Left lung (tissue), 4 donors: ENCODE measurements at regions not wholly inside any gene's neighbourhood (a gene's known extent, or its start where the extent isn't known, plus 50 kb on each side); places are given as distances from the start of the nearest gene placed in this dataset.
"Not testable (repeated sequence)": the region's sequence is repeated elsewhere in the genome, so short reads cannot be mapped to it uniquely, and the experiment has no call there.

Source experiments
- ATAC-seq: fragments of 200-7000 bp; cut with Tn5 transposase; one replicate; pipeline ENCODE4 v1.9.1; 2020; ENCODE audit warnings: moderate library complexity
- DNase-seq, 4 donors: peaks; one replicate each; pipeline ENCODE4 v3.0.0-alpha.2; 2013 to 2020
- H3K27ac ChIP-seq, 2 donors: fragments of 200-600 bp; sonication (generic) in 1 of 2; one replicate each; pipeline versions ENCODE4 v1.5.0 to v1.8.0; 2020 to 2021
- H3K27me3 ChIP-seq, 2 donors: fragments of 200-600 bp; sonication (generic) in 1 of 2; one replicate each; pipeline versions ENCODE4 v1.5.0 to v1.8.0; 2020 to 2021
- H3K36me3 ChIP-seq, 2 donors: fragments of 200-600 bp; sonication (generic) in 1 of 2; one replicate each; pipeline versions ENCODE4 v1.5.0 to v1.8.0; 2020 to 2021
- H3K4me1 ChIP-seq, 2 donors: fragments of 200-600 bp; one replicate each; pipeline ENCODE4 v1.8.0; 2021
- H3K4me3 ChIP-seq, 2 donors: fragments of 200-600 bp; sonication (generic) in 1 of 2; one replicate each; pipeline versions ENCODE4 v1.5.0 to v1.8.0; 2020 to 2021; ENCODE audit warnings: mild to moderate bottlenecking in 1 of 2
- H3K9me3 ChIP-seq, 2 donors: fragments of 200-600 bp; sonication (generic) in 1 of 2; one replicate each; pipeline versions ENCODE4 v1.5.0 to v1.8.0; 2020 to 2021
- CTCF ChIP-seq, 2 donors: fragments of 200-600 bp; sonication (generic) in 1 of 2; IDR thresholded peaks; one replicate each; pipeline versions ENCODE4 v1.5.0 to v1.8.0; 2021; ENCODE audit warnings: antibody characterized with exemption in 2 of 2
- intact Hi-C, 2 donors: fragments of 100-400 bp; cut with DNase I; formaldehyde crosslinking; loops; one replicate each; pipeline versions ENCODE4 v1.11.2 to v1.14.2; 2022
- donor health status: DM: no; HTN: yes; CAD: no.
- donor health status: DM: no; HTN: no; CAD: no.

- ATAC-seq, H3K36me3 ChIP-seq, H3K4me3 ChIP-seq, H3K4me1 ChIP-seq, DNase-seq, H3K27ac ChIP-seq, H3K27me3 ChIP-seq, intact Hi-C loops, H3K9me3 ChIP-seq: not testable (repeated sequence)
Observed at GRCh38 chr1:86633306-86633838, 71.0 kb upstream of the SH3GLB1 start.

- Histone ChIP-seq H3K4me1 (no peaks in the 10 kb centered on the region), H3K9me3 (peaks cover 0 to 9% of the 10 kb centered on the region in 2 donors), H3K27me3 (no peaks in the 10 kb centered on the region), H3K27ac (no peak overlapping the region), H3K4me3 (no peak overlapping the region), H3K36me3 (no peaks in the 10 kb centered on the region)
- no peak for DNase-seq
- TF ChIP-seq CTCF (IDR thresholded peaks at IDR 0.05) = no peak
- ATAC-seq = no peak
- intact Hi-C loops = no loop called here
Observed at GRCh38 chr1:86633921-86634320, 70.5 kb upstream of the SH3GLB1 start.

GRCh38 chr1:86636898-86637297 is 67.5 kb upstream of the SH3GLB1 start:
- Histone ChIP-seq H3K4me3 (no peak overlapping the region), H3K27me3 (no peaks in the 10 kb centered on the region), H3K9me3 (peaks cover 0 to 3% of the 10 kb centered on the region in 2 donors), H3K36me3 (no peaks in the 10 kb centered on the region), H3K27ac (no peak overlapping the region), H3K4me1 (no peaks in the 10 kb centered on the region)
- ATAC-seq = no peak
- intact Hi-C loops = no loop called here
- TF ChIP-seq CTCF (IDR thresholded peaks at IDR 0.05) = no peak
- DNase-seq = no peak

- Histone ChIP-seq H3K27ac (no peak overlapping the region), H3K36me3 (no peaks in the 10 kb centered on the region), H3K27me3 (no peaks in the 10 kb centered on the region), H3K4me3 (no peak overlapping the region), H3K9me3 (no peaks in the 10 kb centered on the region), H3K4me1 (no peaks in the 10 kb centered on the region)
- ATAC-seq (no peak), DNase-seq (no peak)
- intact Hi-C loops = no loop called here
- TF ChIP-seq CTCF (IDR thresholded peaks at IDR 0.05) = no peak
Observed at GRCh38 chr1:86640161-86640670, 64.2 kb upstream of the SH3GLB1 start.

- Histone ChIP-seq H3K4me1 (no peaks in the 10 kb centered on the region), H3K27me3 (no peaks in the 10 kb centered on the region), H3K9me3 (no peaks in the 10 kb centered on the region), H3K4me3 (no peak overlapping the region), H3K27ac (no peak overlapping the region), H3K36me3 (no peaks in the 10 kb centered on the region)
- intact Hi-C loops = no loop called here
- no peak for ATAC-seq
- no peak for TF ChIP-seq CTCF (IDR thresholded peaks at IDR 0.05)
- DNase-seq = no peak
Observed at GRCh38 chr1:86641318-86641717, 63.1 kb upstream of the SH3GLB1 start.

- H3K27me3 ChIP-seq, ATAC-seq, DNase-seq, H3K27ac ChIP-seq, intact Hi-C loops, H3K4me3 ChIP-seq, H3K36me3 ChIP-seq, H3K4me1 ChIP-seq, H3K9me3 ChIP-seq: not testable (repeated sequence)
Observed at GRCh38 chr1:86644655-86645054, 59.7 kb upstream of the SH3GLB1 start.
